HUDEP-2 (cell line): ENCODE measurements at regions not wholly inside any gene's neighbourhood (a gene's known extent, or its start where the extent isn't known, plus 50 kb on each side); places are given as distances from the start of the nearest gene placed in this dataset.

Experiments used
- DNase-seq, 76 experiments: peaks; one replicate each; lab custom pipeline; 2025; ENCODE audit not compliant: unreplicated experiment in 76 of 76; lab: John Stamatoyannopoulos, UW

DNA sequence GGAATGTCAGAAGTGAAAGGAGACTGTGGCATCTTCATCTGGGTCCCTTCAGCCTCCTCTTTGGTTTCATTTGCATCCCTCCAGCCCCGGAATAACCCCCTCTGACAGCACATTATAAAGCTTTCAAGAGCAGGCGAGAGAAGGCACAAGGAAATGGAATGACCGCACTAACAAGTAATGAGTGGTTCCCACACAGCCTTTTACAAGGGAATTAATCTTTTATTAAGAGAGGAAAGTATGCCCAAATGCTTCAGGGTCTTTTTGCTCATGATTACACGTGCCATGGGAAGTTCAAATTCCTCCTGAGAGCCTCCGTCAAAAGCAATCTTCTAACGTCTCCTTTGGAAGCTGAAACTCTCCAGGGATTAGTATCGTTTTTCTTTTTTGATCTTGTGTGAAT is 347.0 kb downstream of the BTBD3 start:
- DNase-seq = no peak

DNA sequence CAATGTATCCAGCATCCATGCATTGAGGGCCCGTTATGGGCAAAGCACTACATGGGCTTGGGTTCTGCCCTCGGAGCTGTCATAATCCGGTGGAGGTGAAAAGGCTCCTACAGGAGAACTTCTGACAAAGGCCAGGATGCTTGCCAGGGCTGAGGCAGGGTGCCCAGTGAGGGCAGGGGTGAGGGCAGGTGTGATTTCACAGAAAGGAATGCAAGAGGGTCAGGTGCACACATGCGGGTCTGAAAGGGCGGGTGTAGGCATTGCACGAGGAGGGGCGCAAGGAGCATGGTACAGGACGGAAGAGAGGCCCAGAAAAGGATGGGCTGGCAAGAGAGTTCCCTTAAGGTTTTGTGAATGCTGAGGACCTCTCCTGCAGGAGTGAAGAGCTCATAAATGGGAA is 348.0 kb downstream of the BTBD3 start:
- no peak for DNase-seq

DNA sequence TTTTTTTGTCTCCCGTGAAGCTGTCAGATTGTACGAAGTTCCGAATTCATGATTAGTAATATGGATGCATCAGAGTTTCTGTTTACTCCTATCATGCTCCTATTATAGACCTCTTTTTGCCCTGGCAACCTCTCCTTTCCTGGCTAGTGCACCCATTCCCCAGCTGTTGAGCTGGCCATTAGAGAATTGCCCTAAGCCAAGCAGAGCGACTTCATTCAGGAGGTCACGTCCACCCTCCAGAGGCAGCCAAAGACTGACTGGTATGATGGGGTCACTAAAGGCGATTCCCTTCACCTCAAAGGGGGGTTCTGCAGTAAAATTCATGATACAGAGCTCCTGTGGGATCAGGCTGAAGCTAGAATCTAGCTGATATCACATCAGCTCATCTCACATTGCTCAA is 351.9 kb downstream of the BTBD3 start:
- DNase-seq = no peak

DNA sequence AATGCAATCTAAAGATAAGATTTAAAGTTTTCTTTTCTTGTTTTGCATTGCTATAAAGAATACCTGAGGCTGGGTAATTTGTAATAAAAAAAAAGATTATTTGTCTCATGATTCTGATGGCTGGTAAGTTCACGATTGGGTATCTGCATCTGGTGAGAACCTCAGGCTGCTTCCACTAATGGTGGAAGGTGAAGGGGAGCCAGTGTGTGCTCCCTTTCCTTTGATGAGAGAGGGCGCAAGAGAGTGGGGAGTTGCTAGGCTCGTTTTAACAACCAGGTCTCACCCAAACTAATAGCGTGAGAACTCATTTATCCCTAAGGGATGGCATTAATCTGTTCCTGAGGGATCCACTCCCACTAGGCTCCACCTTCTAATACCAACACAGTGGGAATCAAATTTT is 353.2 kb downstream of the BTBD3 start:
- DNase-seq = no peak

DNA sequence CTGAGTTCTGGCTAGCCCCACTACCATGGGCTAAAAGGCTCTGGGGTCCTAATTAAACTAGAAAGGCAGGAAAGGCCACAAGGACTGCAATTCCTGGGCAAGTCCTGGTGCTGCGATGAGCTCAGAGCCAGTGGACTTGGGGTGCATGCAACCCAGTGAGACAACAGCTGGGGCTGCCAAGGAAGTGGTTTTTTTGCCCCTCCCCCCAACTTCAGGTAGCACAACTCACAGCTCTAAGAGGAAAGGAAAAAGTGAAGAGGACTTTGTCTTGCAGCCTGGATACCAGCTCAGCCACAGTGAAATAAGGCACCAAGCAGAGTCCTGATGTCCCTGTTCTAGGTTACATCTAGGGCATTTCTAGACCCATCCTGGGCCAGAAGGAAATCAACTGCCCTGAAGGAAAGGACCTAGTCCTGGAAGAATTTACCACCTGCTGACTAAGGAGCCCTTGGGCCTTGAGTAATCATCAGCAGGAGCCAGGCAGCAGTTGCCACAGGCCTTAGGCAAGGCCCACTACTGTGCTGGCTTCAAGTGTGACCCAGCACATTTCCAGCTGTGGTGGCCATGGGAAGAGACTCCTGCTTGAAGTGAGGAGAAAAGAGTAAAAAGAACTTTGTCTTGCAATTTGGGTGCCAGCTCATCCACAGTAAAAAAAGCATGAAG is 358.4 kb downstream of the BTBD3 start:
- DNase-seq = no peak

DNA sequence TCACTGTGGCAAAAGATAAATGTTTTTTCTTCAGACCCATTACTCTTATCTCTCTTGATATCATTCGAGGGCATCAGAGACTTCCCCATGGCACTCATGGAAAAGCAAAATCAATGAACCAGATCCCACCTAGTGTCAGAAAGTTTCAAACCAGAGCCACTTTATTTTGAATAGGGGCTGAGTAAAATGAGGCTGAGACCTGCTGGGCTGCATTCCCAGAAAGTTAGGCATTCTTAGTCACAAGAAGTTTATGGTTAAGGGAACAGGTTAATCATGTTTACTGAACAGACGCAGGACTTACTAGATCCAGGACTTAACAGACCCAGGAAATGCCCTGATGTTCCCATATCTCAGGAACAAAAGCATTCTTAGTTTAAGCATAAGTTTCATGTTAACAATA is 369.9 kb downstream of the BTBD3 start:
- DNase-seq = no peak

DNA sequence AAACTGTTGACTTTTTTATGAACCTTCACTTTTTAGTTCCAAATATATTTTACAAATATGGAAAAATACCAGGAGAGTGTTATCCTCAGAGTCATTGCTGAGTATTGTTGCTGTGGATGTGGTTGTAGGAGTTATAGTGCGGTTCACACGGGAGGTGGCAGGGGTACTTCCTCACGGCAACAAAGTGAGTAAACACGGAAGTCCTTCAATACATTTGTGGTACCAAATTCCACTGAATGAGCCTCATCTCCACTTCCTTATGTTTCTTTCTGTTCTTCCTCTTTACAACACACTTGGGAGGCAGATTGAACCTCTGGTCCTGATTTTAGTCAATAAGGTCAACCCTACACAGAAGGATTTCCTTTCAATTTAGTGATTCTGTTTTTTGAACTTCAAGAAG is 371.8 kb downstream of the BTBD3 start:
- no peak for DNase-seq

DNA sequence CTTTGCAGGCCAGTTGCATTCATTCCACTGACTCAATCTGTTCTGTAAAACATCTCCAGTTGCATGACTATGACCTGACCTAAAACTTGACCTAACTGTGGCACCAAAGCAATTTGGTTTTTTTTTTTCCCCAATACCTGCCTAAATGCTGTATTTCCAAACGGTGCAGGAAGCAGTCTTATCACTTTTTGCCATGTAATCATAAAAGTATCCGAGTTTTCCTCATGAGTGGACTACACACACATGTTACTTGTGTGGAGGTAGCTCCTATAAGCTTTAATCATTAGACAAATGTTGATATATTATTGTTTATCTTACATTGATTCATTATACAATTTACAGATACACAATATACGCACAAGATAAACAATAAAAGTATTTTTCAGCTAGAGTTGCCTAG is 373.7 kb downstream of the BTBD3 start:
- DNase-seq = no peak

DNA sequence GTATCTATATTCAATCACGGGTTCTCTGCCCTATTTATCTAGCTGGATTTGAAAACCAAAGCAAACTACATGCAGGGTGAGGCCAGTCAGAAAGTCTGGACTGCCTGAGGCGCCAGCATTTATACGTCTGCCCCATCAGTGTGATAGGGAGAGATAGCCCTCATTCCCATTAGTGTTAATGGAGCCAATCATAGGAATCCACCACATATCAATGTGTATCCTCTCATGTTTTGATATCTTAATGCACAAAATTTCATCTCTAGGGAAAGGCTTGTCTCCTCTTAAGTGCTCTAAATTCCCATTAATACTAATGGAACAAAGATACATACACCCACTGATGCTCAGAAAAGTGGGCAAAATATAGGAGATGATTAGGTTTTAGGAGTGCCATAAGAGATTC is 376.2 kb downstream of the BTBD3 start:
- no peak for DNase-seq

DNA sequence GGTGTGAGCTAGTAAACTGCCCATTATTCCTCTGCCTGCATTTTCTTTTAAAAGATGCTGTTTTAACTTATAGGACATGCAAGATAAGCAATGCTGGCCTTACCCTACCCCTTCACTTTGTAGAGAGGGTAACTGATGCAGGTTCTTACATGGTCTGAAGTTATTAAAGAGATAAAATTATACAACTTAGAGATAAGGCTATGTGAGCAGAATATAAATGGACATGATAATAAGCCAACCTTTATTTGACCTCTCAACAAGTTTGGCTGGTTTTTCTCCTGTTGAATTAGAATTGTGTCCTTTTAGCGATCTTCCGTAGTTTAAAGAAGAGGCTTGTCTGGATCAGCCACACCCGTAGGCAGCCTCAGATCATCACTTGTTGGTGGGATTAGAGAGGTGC is 377.0 kb downstream of the BTBD3 start:
- no peak for DNase-seq

DNA sequence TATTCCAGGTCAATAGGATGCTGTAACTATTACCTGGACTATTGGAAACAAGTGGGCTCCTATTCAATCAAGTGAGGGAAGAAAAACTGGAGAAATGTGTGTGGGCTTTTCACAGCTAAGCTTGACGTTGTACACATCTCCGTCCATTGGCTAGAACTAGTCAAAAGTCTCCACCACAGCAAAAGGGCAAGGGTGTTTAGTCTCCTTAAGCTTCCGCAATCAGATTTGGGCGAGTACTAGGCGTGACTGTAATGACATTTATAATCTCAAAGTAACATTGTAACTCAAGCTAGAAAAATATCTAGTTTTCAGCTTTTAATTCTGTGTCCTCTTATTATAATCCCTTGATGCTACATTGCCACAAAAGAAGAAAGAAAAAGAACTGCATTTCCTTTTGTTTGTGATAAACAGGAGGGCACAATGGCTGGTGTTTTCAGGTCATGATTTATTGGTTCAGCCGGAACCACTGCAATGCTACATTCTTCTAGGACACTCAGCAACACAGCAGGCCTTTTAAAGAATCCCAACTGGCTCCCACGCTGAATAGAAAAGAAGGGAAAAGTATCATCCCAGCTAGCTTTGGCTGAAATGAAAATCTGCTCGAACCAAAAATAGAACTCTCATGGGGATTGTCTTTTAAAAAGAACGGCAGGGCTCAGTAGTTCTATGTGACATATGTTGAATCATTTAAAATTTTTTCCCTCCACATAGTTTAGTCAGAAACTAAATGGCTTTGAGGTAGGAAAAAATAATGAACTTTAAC is 387.7 kb downstream of the BTBD3 start:
- DNase-seq = no peak

DNA sequence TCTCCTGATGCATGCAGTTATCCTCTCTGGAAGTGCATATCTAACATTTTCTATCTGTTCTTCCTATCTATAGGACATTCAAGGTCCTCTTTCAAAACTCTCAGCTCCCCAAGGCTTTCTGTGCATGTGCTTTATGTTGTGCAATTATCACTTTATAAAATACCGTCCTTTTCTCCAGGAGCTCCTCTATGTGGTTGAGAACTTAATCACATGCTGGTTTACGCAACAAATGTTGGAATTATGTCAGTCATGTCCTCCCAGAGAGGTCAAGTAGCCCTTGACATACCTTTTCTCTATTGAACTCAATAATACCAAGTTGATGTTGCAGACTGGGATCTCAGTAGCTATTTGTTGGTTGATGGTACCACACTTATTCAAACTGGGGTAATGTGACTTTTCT is 388.4 kb downstream of the BTBD3 start:
- no peak for DNase-seq

DNA sequence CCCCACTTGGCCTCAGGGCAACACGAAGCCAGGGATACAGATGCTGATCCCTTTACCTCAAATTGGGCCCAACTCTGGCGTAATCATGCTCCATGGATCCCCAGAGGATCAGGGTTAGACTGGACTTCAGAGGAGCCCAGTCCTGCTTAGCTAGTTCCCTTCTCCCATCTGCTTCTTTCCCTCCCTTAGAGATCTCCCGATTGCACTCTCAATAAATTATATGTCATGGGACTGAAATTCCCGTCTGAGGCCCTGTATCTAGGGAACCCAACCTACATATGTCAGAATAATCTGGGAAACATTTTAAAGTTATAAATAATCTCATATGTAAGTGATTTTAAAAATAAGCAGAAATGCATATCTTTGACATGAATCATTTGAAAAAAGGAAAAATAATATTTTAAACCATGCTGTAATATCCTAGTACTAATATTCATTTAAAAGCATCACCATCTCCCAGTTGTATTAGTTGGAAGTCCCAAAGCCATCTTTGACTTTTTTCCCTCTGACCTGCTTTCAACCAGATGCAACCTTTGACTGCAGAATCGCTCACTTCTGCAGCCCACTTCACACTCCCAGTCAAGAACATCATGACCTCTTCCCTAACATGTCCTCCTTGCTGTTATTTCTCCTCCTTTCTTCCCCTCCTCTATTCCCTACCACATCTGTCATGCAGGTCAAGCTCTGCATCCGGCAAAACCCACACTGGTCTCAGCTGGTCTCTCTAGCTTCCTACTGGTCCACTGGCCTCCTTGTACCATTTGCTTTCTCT is 393.6 kb downstream of the BTBD3 start:
- no peak for DNase-seq

DNA sequence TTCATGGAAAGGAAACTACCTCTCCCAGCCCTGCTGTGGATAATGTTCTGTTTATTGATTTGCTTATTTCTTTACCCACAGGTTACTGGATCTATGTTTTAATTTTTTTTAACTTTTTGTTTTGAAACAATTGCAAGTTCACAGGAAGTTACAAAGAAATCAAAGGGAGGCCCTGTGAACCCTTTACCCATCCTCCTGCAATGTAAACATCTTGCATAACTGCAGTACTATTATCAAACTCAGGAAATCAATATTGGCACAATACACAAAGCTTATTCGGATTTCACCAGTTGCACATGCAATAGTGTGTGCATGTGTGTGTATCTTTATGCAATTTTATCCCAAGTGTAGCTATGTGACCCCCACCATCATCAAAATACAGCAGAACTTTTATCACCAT is 398.0 kb downstream of the BTBD3 start:
- no peak for DNase-seq

DNA sequence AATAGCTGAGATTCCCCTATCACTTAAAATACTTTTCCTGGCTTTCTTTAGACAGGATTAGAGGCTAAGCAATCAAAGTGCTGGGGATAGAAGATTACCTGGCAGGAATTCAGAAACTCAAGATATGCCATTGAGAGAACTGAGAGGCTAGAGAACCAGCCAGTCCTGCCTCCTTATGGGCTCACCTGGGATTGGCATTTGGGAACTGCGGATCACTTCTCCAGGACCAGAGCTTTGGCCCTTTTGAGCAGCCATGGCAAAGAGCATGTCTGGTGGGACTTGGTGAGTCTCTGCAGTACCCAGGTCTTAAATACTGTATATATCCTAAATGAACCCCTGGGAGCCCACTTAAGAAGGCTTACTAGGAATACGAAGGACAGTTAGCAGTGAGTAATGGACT is 399.1 kb downstream of the BTBD3 start:
- no peak for DNase-seq

DNA sequence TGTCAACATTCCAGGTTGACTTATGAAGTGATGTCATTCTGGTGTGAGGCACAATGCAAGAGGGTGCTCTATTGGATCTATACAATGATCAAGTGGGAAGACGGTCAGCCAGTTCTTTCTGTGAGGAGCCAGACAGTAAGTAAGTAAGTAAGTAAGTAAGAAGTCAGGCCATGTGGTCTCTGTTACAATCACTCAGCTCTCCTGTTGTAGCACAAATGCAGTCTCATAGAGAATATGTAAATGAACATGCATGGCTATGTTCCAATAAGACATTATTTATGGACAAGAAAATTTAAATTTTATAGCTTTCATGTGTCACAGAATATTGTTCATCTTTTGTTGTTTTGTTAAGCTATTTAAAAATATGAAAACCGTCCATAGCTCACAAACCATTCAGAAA is 399.7 kb downstream of the BTBD3 start:
- no peak for DNase-seq

DNA sequence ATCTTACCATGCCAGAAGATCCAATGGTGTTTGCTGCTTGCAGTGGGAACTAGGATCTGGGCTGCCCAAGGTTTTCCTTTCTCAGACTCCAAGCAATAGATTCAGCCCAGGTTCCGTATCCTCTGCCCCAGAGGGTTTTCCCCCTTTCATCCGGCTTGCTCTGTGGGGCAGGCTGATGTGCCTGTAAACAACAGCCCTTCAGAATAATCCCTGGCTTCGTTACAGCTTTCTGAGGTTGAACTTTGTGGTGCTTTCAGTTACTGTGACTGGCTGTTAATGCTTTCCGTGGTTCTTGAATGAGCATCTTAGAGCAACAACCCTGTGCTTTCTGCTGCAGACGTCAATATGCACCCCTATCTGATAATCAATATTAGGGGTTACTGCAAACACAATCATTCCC is 400.4 kb downstream of the BTBD3 start:
- DNase-seq = no peak

DNA sequence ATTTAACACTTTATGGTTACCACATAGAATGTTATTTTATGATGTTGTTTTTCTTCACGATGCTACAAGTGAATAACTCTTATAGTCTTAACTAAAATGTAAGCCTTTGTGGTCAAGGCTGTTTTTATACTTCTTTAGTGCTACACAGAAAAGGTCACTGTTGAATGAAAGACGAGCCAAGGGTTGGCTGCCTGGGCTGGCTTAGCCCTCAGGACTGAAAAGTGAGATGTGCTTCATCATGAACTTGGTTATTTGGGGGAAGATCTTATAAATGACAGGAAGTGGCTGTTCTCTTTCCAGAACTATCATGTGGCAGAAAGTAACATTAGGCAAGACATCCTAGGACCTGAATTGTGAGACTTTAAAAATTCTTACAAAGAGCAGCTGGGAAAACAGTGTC is 404.0 kb downstream of the BTBD3 start:
- no peak for DNase-seq

DNA sequence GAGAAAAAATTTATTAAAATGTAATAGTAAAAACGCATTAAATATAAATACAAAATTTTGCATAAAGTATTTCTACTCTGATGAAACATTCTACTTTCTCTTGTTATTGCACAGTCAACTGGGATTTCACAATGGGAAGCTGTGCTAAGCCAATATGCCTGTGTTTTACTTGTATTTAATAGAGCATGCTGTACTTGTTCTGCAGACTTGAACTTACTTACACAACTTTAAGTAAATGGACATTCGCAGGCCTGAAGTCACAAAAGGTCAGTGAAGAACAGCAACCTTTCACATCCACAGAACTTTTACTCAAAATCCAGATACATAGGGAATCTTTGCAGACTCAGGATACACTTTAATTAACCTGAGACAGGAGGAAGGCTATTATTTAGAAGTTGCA is 409.5 kb downstream of the BTBD3 start:
- no peak for DNase-seq

DNA sequence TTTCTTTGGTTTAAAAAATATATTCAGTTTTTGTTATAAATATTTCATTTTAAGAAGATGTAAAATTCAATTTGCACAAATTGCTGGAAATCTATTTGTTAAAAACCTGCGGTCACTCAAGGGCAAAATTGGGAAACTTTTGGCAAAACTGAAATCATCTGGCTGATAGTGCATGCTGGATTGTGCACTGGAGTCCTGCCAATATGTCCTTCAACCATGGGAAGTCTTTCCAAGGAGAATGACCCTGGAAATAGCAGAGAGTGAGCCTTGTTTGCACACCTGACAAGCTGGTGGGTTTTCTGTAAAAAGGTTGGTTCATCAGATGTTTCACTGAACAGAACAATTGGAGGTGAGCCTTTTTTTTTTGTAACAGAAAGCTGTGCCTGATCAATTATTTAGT is 413.5 kb downstream of the BTBD3 start:
- no peak for DNase-seq

DNA sequence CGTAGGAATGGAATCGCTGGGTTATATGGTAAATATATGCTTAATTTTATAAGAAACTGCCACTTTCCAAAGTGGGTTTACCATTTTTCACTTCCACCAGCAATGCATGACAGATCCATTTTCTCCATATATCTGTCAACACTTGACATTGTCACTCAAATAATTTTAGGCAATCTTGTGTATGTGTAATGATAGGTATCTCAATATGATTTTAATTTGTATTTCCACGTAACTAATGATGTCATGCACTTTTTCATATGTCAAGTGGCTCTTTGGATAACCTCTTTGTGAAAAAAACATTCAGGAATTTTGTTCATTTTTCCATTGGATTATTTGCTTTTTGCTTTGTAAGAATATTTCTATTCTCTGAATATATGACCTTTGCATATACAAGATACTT is 419.9 kb downstream of the BTBD3 start:
- no peak for DNase-seq

DNA sequence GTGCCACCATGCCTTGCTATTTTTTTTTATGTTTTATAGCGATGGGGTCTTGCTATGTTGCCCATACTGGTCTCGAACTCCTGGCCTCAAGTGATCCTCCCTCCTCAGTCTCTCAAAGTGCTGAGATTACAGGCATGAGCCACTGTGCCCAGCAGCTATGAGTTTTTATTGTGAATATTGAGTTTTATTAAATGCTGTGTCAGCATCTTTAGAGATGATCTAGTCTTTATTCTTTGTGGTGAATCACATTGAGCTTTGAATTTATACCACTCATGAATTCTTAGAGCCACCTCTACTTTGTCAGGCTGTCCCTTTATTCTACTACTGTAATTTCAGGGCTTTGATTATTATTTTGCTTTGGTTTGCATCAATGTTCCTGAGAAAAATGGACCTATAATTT is 428.3 kb downstream of the BTBD3 start:
- no peak for DNase-seq
